Skeletal muscle cell (primary cell): ENCODE measurements at regions not wholly inside any gene's neighbourhood (a gene's known extent, or its start where the extent isn't known, plus 50 kb on each side); places are given as distances from the start of the nearest gene placed in this dataset.
A peak's percentile ranks its signal among the peaks of the same experiment; 100 is the strongest.

Experiments
- DNase-seq: peaks from one replicate; pipeline ENCODE4 v3.0.0-alpha.2; 2010; ENCODE audit warnings: low read depth
- H3K4me3 ChIP-seq: 2 replicates; pipeline ENCODE4 v1.5.1; 2011; ENCODE audit warnings: low read depth, mild to moderate bottlenecking, control low read depth, low read length, moderate library complexity

DNA sequence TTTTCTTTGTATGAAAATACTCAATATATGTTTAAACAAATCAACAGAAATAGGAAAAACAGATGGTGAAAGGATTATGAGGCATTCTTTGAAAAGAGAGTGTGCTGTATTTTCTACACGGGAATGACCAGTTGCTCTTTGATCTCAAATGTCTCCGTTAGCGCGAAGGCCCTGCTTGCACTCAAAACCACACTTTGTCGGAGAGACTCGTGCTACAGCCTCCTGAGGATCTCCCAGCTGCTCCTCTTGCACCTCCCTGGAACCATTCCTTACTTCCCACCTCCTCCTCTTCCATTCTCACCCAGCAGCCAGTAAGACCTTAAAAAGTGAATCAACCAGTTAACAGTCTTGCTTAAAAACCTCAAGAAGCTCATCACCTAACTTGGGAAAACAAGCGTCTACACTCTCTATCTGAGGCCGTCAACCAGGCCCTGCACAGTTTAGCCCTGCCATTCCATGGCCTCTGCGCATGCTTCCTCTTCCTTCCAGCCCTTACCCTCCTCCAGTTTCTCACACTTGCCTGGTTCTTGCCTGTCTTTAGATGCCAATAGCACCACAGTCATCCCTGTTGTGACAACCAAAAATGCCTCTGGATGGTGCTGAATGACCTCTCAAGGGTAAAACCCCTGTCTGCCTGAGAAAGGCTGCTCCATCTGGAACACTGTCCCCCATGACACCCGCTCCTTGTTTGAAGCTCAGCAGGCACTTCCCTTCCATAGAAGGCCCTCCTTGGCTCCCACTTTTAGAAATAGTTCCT is 594.7 kb upstream of the WWC1 start:
- no peak overlapping the region for H3K4me3 ChIP-seq
- DNase-seq: peak; percentile 47

DNA sequence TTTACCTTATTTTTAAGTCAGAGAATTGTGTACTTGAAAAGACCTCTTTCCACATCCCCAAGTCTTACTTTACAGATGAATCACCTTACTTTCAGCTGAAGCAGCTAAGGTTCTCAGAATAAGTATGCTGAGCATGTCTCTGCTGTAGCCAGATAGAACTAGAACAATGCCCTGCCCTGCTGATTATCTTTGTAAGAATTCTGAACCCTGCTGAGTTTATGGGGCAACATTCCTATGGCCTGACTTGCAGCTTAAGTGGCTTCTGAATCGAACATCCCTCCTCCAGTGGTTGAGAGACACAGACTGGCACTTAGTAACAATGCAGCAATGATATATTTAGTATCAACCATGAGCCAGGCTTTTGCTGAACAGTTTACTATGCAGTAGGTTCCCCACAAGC is 592.0 kb upstream of the WWC1 start:
- no peak overlapping the region for H3K4me3 ChIP-seq
- peak; percentile 99 for DNase-seq

DNA sequence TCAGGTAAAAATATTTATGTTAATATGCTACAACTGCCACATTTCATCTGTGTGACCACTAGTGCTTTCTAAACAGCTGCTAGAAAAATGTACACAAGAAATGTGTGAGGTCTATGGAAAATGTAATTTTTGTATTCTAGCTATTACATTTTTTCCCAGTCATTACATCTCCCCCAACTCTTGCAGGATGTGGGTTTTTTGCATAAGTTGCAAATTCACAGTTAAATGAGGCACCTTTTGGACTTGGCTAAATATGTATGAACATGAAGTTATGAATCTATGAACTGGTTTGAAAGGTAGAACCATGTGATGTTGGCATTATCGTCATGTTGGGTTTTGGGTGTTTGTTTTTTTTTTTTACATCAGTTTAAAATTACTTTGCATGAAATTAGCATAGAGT is 590.4 kb upstream of the WWC1 start:
- no peak for DNase-seq
- no peak overlapping the region for H3K4me3 ChIP-seq

DNA sequence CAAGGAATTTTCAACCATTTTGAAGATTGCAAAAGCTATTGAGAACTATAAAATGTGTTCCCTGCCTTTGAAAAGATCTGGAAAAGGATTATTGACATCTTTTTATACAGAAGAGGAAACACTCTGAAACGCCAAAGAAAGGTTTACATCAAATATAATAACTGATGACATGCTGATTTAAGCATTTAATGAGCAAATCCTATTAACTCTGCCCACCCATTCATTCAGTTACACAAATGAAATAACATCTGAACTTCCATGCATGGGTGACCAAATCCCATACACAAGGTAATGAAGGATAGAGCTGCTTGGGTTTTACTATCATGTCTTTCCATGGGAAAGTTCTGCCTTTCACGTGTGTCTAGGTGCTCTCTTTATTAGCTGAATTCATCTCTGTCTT is 589.4 kb upstream of the WWC1 start:
- no peak for DNase-seq
- no peak overlapping the region for H3K4me3 ChIP-seq

DNA sequence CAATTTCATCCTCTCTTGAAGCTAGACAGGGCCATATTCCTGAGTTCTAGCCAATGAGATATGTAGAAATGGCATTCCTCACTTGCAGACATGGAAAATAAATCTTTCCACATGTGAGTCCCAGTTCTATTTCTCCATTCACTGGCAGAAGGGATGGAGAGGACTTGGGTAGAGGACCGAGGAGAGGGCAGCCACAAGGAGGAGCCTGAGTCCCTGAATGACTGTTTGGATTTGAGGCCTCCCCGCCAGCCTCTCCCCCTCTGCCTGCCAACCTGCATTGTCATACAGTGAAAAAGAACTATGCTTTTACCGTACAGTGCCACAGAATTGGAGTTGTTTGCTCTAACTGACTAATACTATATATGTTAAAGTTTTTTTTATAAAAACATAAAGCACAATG is 583.0 kb upstream of the WWC1 start:
- no peak for DNase-seq
- H3K4me3 ChIP-seq: no peak overlapping the region

DNA sequence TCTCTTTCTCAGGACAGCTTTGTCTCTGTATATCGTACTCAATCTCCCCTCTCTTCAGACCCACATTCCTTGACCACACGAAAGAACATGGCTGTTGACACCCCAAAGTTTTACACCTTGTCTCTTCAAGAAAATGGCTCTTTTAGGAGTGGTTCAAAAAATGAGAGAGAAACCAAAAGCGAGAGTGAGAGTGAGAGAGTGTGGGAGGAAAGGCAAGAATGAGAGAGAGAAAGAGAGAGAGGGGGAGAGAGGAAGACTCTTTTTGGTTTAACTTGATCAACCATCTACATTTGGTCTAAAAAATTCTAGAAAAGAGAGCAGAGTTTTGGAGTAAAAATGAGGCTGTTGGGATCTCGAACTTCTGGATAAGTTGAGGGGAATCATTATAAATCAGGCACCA is 581.8 kb upstream of the WWC1 start:
- H3K4me3 ChIP-seq: no peak overlapping the region
- DNase-seq: no peak

DNA sequence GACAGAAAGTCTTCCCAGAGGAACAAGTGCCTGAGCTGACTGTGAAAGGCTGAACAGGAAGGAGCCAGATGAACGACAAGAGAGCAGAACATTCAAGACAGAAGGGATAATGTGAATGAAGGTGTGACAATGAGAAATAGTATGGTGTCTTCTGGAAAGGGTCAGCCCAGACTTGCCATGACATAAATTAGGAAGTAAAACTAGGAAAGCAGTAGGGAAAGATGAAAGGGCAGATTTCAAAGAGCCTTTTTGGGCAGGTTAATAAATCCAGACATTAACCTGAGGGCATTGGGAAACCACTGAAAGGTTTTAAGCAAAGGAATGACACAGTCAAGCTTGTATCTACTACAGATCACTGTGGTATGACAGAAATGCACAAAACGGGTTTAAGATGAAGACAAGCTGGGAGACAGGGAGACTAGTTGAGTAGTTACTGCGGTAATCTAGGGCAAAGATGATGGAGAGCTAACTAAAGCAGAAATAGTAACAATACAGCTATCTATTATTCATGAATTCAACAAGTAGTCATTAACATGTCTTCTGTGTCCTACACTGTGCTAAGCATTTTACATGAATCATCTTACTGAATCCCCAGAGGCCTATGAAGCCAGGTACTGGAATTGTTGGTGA is 580.9 kb upstream of the WWC1 start:
- H3K4me3 ChIP-seq: no peak overlapping the region
- no peak for DNase-seq

DNA sequence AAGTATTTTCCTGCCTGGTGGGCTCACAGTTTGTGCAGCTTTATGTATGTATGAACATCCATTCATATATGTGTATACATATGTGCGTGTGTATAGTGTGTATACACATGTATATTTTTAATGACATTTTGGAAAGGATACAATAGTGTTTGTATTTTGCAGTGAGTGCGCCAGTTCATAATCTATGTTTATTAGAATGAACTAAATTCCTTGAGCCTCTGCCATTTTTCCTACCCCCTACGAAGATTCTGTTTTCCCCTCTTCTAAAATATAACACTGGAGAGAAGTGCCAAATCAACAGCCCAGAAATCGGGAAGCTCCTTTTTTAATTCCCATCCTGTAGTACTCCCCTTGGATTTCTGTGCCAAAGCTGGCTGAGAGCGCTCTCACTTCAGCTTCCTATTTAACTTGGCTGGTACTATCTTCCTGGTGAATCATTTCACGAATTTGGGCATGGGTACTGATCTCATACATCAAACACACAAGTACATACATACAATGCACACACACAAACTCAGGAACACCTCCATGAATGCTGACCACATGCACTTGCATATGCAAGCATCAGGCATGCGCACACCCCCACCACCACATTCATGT is 578.4 kb upstream of the WWC1 start:
- no peak overlapping the region for H3K4me3 ChIP-seq
- no peak for DNase-seq

DNA sequence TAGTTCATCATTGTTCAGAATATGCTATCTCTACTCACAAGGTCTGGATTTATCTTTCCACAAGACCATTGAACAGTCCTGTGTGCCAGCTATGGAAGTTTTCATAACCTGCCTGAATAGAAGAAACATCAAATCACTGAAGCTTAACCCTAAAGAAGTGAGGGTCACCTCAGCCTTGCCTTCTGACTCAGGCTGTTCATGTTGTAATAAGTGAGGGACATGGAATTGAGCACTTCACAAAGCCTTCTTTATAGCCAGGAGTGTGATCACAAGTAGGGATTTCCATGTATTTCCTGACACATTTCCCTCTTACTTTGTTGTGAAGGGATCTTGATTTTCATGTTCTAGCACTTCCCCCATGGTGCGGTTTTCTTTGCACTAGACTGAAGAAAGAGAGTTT is 577.5 kb upstream of the WWC1 start:
- no peak overlapping the region for H3K4me3 ChIP-seq
- no peak for DNase-seq

DNA sequence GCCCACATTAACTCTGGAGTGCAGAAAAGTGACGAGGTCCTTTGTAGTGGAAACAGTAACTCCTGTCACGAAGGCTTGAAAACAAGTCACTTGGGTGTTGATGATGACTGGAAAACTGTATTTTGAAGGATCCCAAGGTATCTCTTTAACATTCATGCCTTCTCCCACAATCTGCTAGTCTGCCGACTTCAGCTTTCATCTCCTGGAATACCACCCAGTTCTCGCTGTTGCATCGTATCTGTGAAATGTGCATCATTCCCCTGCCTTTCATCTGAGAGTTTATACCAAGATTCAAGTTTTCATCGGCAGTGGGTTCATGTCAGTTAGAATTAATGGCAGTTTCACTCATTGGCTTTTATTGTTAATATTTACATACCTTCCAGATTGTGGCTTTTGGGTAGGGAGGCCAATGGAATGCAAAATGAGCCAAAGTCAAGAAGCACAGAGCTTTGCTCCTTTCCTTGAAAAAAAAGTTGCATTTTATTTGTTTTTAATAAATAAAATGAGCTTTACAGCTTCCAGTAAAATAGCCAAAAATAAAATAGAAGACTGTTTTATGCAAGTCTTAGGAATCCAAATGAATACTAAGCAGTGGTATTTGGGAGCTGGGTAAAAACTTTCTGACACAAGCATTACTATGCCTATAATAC is 575.2 kb upstream of the WWC1 start:
- DNase-seq: peak; percentile 12

DNA sequence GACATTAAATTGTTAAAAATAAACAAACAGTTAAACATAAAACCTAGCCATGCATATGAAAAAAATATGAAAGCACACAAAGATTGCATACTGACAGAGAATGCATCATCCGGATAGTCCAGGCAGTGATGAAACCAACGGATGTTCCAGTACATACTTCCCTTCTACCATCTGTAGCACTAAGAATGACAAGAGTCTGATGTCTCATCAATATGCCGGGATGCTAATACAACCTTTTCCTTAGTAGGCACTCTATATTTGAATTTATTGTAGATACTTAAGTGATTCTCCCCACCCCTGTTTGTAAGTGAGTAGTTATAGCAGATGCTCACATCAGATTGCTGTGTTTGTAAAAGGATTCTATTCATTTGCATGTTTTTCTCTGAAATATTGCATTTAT is 571.2 kb upstream of the WWC1 start:
- DNase-seq: peak; percentile 53
- no peak overlapping the region for H3K4me3 ChIP-seq

More for the DNA sequence above, 575.2 kb upstream of the WWC1 start:
- no peak overlapping the region for H3K4me3 ChIP-seq

DNA sequence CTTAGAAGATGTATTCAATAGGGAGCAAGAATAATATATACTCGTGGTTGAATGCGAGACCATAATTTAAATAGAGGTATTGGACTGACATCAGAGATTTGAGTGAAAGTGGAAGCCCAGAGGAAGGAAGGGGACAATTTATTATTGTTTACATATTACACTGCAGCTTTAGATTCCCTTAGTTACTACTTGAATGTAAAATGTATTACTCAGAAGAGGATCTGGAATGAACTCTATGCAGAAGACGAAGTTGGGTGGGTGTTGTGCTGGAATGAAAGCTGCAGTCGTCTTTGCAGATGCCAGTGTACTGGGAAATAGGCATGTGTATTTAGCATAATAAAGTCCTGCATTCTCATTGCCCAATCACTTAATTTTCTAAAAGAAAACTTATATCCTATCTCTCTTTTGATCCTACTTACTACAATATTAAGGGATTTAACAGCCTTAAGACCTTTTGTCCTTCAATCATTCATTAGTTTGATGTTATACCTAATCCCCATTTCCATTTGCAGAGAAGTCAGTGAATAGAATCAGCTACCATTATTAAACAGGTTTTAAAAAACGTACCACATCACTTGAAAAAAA is 570.7 kb upstream of the WWC1 start:
- H3K4me3 ChIP-seq: no peak overlapping the region
- DNase-seq: peak; percentile 77

DNA sequence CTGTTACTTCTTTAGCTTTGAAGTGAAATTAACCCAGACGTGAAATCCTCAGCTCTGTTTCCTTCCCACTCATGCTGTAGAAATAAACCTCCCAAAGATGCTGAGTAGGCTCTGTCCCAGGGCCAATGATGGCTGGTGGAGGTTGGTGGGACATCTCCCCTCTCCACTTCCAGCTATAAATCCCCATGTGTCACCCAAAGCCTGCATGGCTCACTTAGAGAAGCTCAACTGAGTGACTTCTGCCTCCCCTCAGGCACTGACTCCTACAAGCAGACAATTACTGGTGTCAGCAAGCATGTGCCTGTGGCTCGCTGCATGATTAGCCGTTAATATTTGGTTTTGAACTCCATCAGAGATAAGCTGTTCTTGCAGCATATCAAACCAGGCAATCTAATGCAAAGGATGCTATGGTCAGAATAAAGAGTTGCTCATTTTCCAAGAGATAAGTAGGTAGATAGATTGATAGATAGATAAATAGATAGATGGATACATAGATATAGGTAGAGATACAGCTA is 569.5 kb upstream of the WWC1 start:
- H3K4me3 ChIP-seq: no peak overlapping the region
- DNase-seq: no peak

DNA sequence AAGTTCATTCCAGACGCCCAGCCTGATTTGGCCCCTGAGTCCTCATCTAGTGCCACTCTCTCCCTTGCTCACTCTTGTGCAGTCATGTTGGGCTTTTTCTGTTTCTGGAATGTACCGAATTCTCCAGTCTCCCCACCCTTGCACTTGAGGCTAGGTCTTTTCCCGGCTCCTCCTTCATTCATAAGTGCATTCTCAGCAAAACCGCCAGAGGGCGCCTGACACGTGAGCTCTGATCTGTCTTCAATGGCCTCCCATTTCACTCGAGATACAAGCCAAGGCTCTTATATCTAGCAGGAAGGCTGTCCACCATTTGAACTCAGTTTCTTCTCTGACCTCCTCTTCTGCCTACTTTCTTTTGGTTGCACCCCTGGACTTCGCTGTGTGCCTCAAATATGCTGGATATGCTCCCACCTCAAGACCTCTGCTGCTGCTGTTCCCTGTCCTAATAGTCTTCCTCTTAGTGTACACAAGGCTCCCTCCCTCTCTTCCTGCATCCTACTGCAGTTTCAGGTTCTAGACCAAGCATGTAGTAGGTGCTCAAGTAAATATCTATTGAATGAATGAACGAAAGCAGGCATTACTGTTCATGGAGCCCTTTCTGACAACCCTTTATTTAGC is 568.1 kb upstream of the WWC1 start:
- no peak overlapping the region for H3K4me3 ChIP-seq
- peak; percentile 13 for DNase-seq

DNA sequence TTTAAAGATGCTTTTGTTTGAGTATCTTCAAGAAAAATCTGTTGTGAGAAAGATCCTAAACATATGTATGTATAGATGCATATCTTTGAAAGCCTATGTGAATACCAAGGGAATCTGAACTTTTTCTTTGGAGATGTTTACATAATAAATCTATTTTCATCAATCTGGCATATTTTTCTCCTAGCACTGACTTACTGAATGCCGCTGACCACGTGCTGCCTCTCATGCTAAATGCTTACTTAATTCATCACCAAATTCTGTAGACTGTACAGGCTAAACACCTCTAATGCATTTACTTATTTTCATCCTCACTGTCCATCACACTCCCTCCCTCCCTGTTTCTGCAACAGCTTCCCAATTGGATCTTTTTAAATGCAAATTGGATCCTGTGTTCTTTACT is 566.2 kb upstream of the WWC1 start:
- DNase-seq: no peak

DNA sequence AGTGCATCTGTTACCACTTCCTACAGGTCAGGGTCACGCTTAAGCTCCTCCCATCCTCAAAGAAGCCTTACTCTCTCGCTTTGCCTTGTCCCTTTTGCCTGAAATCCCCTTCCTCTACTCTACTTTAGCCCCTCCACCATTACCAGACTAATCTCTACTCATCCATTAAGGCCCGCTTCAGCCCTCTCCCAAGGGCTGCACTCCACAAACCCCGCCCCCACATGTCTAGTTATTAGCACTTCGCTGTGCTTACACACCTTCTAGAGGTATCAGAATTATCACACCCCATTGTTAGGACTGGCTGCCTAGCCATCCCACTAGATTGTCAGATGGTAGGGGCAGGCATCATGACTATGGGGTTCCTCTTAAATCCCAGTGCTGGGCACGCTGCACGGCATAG is 565.7 kb upstream of the WWC1 start:
- DNase-seq: no peak
- H3K4me3 ChIP-seq: no peak overlapping the region

More for the DNA sequence above, 566.2 kb upstream of the WWC1 start:
- H3K4me3 ChIP-seq: no peak overlapping the region

DNA sequence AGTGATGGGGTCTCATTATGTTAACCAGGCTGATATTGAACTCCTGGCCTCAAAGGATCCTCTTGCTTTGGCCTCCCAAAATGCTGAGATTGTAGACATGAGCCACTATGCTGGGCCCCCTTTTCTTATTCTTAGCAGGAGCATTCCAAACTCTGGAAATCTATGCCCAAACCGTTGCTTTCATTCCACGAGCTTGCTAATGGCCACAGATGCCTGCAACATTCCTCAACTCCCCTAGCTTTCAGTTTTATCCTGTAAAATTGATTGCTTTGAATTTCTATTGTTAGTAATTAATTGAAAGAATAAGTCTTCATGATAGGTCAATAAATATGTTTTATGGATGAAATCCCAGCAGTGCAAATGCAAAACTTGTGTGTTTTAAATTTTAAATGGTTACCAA is 564.8 kb upstream of the WWC1 start:
- H3K4me3 ChIP-seq: no peak overlapping the region
- DNase-seq: no peak

DNA sequence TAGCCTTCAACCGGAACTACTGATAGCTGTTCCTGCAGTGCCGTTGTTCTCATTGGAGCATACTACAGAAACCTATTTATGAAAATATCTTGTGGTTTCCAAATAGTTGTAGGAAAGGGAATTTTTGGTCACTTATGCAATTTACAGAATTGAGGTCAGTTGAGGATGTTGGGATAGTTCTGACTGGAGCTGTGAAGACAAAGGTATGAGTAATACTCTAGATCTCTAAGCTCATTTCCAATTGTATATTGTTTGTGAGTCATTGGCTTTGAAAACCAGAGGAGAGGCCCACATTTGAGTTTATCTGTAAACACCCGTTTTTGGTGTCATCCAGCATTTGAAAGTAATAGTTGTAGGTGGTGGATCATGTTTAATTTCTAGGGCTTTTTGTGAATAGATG is 561.3 kb upstream of the WWC1 start:
- peak; percentile 88 for DNase-seq

DNA sequence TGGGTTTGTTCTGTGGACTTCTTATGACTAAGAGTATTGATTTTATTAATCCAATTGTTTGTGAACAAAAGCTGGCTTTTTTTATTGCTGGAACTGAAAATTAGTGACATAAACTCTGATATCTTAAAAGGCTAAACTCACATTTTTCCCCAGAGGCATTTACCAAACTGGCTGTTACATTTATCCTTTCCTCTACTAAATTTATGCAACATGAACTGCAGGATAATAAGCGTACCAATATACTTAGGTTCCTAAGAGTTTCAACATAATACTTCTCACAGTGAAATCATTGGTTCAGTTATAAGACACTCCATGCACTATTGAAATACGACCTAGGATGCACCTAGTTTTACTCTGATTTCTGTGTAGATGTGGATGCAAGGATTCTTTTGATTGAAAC is 560.8 kb upstream of the WWC1 start:
- DNase-seq: peak; percentile 15
- no peak overlapping the region for H3K4me3 ChIP-seq

More for the DNA sequence above, 561.3 kb upstream of the WWC1 start:
- no peak overlapping the region for H3K4me3 ChIP-seq
